Endothelial cell (in vitro differentiated cells): ENCODE measurements at regions not wholly inside any gene's neighbourhood (a gene's known extent, or its start where the extent isn't known, plus 50 kb on each side); places are given as distances from the start of the nearest gene placed in this dataset.
"Not testable (repeated sequence)": the region's sequence is repeated elsewhere in the genome, so short reads cannot be mapped to it uniquely, and the experiment has no call there.

Experiments
- DNase-seq: peaks from one replicate; pipeline ENCODE4 v3.0.0; 2021; ENCODE audit warnings: low spot score
- H3K27ac Mint-ChIP-seq: one replicate; pipeline ENCODE4 v1.8.0; 2021; ENCODE audit warnings: mixed read lengths, inconsistent platforms; ENCODE audit not compliant: unreplicated experiment
- H3K27me3 Mint-ChIP-seq: one replicate; pipeline ENCODE4 v1.8.0; 2021; ENCODE audit warnings: mild to moderate bottlenecking, moderate library complexity, mixed read lengths, inconsistent platforms; ENCODE audit not compliant: unreplicated experiment
- H3K36me3 Mint-ChIP-seq: one replicate; pipeline ENCODE4 v1.8.0; 2021; ENCODE audit warnings: mild to moderate bottlenecking, low read depth, mixed read lengths, inconsistent platforms; ENCODE audit not compliant: unreplicated experiment
- H3K4me1 Mint-ChIP-seq: one replicate; pipeline ENCODE4 v1.8.0; 2021; ENCODE audit warnings: mild to moderate bottlenecking, mixed read lengths, inconsistent platforms; ENCODE audit not compliant: unreplicated experiment
- H3K4me3 Mint-ChIP-seq: one replicate; pipeline ENCODE4 v1.8.0; 2021; ENCODE audit warnings: mild to moderate bottlenecking, mixed read lengths, inconsistent platforms; ENCODE audit not compliant: unreplicated experiment
- H3K9me3 Mint-ChIP-seq: one replicate; pipeline ENCODE4 v1.8.0; 2021; ENCODE audit warnings: mixed read lengths, inconsistent platforms; ENCODE audit not compliant: unreplicated experiment
- TF ChIP-seq, protein P1 (sequence below): fragments of 200-600 bp; sonication (generic); IDR thresholded peaks from one replicate; pipeline ENCODE4 v1.5.0; 2021; ENCODE audit warnings: antibody characterized with exemption; ENCODE audit not compliant: unreplicated experiment

DNA sequence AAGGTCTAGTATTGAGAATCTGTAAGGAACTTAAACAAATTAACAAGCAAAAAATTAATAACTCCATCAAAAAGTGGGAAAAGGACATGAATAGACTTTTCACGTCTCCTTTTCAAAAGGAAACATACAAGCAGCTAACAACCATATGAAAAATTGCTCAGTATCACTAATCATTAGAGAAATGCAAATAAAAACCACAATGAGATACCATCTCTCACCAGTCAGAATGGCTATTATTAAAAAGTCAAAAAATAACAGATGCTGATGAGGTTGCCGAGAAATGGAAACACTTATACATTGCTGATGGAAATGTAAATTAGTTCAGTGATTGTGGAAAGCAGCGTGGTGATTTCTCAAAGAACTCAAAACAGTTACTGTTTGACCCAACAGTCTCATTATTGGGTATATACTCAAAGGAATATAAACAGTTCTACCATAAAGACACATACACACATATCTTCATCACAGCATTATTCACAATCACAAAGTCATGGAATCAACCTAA is 410.4 kb upstream of the SMIM31 start:
- Mint-ChIP-seq H3K27me3 (no peaks in the 10 kb centered on the region), H3K27ac (no peak overlapping the region), H3K4me3 (no peak overlapping the region), H3K4me1 (no peaks in the 10 kb centered on the region), H3K36me3 (no peaks in the 10 kb centered on the region), H3K9me3 (no peaks in the 10 kb centered on the region)
- DNase-seq, result no peak
- TF ChIP-seq, protein P1, sequence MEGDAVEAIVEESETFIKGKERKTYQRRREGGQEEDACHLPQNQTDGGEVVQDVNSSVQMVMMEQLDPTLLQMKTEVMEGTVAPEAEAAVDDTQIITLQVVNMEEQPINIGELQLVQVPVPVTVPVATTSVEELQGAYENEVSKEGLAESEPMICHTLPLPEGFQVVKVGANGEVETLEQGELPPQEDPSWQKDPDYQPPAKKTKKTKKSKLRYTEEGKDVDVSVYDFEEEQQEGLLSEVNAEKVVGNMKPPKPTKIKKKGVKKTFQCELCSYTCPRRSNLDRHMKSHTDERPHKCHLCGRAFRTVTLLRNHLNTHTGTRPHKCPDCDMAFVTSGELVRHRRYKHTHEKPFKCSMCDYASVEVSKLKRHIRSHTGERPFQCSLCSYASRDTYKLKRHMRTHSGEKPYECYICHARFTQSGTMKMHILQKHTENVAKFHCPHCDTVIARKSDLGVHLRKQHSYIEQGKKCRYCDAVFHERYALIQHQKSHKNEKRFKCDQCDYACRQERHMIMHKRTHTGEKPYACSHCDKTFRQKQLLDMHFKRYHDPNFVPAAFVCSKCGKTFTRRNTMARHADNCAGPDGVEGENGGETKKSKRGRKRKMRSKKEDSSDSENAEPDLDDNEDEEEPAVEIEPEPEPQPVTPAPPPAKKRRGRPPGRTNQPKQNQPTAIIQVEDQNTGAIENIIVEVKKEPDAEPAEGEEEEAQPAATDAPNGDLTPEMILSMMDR, result no peak

DNA sequence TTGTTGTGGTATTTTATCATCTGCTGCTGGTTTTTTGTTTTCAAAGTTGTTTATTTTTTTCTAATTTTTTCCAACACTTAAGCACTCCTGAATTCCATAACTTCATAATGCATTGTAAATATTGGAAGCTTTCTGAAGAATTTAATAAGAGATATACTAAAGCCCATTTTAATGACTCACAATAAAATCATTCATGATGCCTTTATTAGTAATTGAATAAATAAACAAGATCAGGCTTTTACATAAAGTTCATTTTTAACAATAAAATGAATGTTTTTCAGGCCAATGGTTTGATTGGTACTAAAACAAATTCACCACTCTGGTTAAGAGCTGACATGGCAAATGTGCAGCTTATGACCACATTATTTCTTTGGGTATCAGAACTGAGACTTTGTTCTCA is 408.2 kb upstream of the SMIM31 start:
- Mint-ChIP-seq H3K36me3 (no peaks in the 10 kb centered on the region), H3K4me3 (no peak overlapping the region), H3K9me3 (no peaks in the 10 kb centered on the region), H3K4me1 (no peaks in the 10 kb centered on the region), H3K27ac (peak overlapping the region; percentile 31), H3K27me3 (no peaks in the 10 kb centered on the region)
- TF ChIP-seq, protein P1, result no peak
- DNase-seq, result no peak

DNA sequence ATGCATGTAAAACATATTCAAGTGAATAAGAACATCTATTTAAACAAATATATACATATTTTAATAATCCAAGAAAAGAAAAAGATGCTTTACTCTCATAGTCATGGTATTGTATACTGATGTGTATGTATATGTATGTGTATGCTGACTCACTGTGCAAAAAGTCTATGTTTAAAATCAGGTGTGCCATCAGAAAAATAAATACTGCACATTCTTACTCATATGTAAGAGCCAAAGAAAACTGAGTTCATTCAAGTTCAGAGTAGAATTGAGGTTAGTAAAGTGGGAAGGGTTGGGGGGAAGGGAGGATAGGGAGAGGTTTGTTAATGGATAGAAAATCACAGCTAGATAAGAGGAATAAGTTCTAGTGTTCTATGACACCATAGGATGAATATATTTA is 403.9 kb upstream of the SMIM31 start:
- TF ChIP-seq, protein P1, result no peak
- DNase-seq, result no peak
- Mint-ChIP-seq H3K36me3 (no peaks in the 10 kb centered on the region), H3K9me3 (no peaks in the 10 kb centered on the region), H3K4me3 (no peak overlapping the region), H3K27ac (no peak overlapping the region), H3K4me1 (no peaks in the 10 kb centered on the region), H3K27me3 (no peaks in the 10 kb centered on the region)

DNA sequence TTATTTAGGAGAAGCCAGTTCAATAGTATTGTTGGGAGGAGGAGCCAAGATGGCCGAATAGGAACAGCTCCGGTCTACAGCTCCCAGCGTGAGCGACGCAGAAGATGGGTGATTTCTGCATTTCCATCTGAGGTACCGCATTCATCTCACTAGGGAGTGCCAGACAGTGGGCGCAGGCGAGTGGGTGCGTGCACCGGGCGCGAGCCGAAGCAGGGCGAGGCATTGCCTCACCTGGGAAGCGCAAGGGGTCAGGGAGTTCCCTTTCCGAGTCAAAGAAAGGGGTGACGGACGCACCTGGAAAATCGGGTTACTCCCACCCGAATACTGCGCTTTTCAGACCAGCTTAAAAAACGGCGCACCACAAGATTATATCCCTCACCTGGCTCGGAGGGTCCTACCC is 403.2 kb upstream of the SMIM31 start:
- not testable (repeated sequence) for H3K27me3 Mint-ChIP-seq, H3K9me3 Mint-ChIP-seq, DNase-seq, H3K4me1 Mint-ChIP-seq, H3K4me3 Mint-ChIP-seq, H3K27ac Mint-ChIP-seq, H3K36me3 Mint-ChIP-seq

DNA sequence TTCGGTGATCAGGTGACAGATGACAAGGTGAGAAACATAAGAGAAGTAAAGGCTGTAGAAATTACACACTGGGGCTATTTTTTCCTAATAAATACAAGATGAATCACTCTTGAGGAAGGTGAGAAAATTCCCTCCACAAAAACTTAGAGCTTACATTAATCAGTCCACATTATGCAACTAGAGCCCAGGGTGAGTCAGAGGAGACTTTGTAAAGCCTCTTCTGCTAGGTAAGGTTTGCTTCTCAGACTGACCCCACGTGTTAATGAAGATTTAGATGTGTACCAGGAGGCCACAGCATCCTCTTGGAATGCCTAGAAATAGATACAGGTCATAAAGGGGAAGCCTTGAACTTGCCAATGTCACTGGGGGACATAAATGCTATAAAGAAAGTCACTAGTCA is 396.0 kb upstream of the SMIM31 start:
- no peak for DNase-seq
- TF ChIP-seq, protein P1, result no peak
- H3K4me1 Mint-ChIP-seq, result no peaks in the 10 kb centered on the region
- no peaks in the 10 kb centered on the region for H3K36me3 Mint-ChIP-seq
- no peak overlapping the region for H3K4me3 Mint-ChIP-seq
- H3K9me3 Mint-ChIP-seq, result no peaks in the 10 kb centered on the region
- H3K27me3 Mint-ChIP-seq, result no peaks in the 10 kb centered on the region
- H3K27ac Mint-ChIP-seq, result no peak overlapping the region

DNA sequence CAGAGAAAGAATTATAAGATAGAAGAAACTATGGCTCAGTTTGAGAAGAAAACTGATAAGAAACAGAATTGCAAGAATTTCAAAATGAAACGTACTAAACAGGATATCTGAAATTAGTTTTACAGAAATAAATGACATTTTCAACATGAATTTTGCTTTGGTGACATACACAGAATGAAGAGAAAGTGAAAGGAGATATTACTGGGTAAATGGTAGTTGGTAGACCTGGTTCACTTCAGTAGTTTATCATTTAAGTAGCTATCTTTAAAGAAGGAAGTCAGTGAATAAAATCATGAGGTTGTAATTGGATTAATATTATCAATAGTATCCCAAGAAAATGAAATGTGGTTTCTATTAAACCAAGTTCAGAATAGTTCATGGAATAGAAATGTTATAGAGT is 395.5 kb upstream of the SMIM31 start:
- Mint-ChIP-seq H3K27ac (no peak overlapping the region), H3K27me3 (no peaks in the 10 kb centered on the region), H3K9me3 (no peaks in the 10 kb centered on the region), H3K4me3 (no peak overlapping the region), H3K4me1 (no peaks in the 10 kb centered on the region), H3K36me3 (no peaks in the 10 kb centered on the region)
- TF ChIP-seq, protein P1, result no peak
- no peak for DNase-seq
